Right lung (tissue), 2 donors: ENCODE measurements at regions not wholly inside any gene's neighbourhood (a gene's known extent, or its start where the extent isn't known, plus 50 kb on each side); places are given as distances from the start of the nearest gene placed in this dataset.
"Not testable (repeated sequence)": the region's sequence is repeated elsewhere in the genome, so short reads cannot be mapped to it uniquely, and the experiment has no call there.

ENCODE experiments used
- DNase-seq, 2 donors: peaks; one replicate each; pipeline ENCODE4 v3.0.0-alpha.2; 2013

DNA sequence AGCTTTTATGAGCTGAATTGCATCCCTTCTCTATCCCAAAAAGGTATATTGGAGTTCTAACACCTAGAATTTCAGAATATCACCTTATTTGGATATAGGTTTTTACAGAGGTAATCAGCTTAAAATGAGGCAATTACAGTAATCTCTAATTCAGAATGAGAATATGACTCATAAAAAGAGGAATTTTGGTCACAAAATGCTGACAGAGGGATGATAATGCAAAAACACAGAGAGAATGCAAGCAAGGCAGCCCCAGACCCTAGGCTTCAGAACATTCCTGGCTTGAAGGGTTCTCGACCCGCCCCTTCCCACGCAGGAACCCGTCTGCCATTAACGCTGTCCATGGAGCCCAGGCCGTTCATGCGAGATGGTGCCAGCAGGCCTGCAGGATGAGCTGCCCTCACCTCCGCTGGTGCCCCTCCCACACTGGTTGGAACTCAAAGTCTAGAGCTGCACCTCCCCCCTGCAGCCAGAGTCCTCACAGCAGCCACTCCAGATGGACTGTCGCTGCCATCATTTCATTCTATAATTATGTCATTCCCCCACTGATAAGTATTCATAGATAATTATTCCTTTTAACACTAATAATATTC lies 1173.4 kb upstream of the ACO1 start:
- DNase-seq: no peak

DNA sequence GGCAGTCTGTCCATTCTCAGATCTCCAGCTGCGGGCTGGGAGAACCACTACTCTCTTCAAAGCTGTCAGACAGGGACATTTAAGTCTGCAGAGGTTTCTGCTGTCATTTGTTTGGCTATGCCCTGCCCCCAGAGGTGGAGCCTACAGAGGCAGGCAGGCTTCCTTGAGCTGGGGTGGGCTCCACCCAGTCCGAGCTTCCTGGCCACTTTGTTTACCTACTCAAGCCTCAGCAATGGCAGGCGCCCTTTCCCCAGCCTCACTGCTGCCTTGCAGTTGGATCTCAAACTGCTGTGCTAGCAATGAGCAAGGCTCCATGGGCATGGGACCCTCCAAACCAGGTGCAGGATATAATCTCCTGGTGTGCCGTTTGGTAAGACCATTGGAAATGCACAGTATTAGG lies 1154.5 kb upstream of the ACO1 start:
- not testable (repeated sequence) for DNase-seq

DNA sequence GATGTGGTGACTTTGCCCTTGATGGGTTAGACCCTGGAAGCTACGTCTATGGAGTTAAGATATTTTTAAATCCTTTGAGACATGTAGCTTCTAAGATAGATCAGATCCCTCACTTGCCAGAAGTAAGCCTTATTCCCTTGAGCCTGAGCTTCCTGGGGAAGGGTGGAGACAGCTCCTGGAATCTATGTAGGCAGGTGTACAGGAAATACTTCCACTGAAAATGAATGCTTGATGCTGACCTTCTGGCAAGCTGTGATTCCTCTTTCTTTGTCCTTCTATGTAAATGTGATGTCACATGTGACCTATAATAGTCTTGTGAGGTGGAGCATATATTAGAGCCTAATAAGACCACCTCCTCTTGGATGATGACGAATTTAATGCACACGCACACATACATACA lies 1152.0 kb upstream of the ACO1 start:
- DNase-seq: no peak

DNA sequence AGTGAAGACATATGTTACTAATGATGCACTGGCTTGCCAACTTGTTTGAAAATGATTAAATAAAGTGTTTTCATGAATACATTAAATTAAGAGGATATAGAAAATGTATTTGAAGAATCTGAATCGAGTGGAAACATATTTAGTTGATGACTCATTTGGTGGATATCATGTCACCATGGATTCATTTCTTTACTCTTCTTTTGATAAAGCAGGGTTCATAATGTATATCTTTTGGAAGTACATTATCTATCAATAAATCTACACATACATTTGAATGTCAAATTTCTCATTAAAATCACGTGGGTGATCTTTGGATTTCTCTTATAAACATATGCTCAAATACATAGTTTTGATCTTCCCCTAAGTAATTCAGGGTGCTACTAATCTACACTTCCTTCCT lies 1148.1 kb upstream of the ACO1 start:
- no peak for DNase-seq

DNA sequence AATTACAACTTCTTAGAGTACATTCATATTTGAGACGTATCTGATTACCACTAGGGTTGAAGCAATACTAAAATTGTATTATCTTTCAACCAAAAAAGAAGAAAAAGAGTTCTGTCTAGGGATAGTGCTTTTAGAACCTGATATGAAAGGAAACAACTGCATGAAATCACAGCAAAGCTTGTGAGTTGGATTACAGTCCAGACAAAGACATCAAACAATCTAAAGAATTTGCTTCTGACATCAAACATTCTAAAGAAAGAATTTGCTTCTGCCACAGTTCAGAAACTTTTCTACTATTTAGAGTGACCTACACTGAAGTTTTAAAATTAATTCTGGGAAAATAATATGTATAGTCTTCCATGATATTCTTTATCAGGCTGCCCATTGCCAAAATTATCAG lies 1141.1 kb upstream of the ACO1 start:
- no peak for DNase-seq

DNA sequence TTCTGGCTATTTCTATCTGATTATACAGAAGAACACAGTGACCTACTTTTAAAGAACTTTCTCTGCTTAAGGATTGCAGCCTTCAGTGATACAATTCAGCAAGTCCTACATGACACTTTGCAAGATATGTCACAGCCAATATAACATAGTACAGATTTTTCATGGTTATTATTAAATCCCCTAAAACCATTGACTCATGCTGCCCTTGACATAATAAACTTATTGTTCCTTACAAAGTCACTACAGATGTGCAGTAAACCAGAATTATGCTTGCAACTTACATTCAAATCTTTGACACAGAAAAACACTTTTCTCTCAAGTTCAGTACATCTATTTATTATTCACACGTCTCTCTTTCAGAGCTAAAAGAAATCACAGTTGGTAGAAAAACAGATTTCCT lies 1136.3 kb upstream of the ACO1 start:
- DNase-seq: no peak

DNA sequence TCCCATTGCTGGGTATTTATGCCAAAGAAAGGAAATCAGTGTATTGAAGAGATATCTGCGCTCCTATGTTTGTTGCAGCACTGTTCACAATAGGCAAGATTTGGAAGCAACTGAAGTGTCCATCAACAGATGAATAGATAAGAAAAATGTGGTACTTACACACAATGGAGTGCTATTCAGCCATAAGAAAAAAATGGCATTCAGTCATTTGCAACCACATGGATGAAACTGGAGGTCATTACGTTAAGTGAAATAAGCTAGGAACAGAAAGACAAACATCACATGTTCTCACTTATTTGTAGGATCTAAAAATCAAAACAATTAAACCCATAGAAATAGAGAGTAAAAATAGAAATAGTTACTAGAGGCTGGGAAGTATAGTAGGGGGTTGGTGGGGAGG lies 1133.1 kb upstream of the ACO1 start:
- no peak for DNase-seq

DNA sequence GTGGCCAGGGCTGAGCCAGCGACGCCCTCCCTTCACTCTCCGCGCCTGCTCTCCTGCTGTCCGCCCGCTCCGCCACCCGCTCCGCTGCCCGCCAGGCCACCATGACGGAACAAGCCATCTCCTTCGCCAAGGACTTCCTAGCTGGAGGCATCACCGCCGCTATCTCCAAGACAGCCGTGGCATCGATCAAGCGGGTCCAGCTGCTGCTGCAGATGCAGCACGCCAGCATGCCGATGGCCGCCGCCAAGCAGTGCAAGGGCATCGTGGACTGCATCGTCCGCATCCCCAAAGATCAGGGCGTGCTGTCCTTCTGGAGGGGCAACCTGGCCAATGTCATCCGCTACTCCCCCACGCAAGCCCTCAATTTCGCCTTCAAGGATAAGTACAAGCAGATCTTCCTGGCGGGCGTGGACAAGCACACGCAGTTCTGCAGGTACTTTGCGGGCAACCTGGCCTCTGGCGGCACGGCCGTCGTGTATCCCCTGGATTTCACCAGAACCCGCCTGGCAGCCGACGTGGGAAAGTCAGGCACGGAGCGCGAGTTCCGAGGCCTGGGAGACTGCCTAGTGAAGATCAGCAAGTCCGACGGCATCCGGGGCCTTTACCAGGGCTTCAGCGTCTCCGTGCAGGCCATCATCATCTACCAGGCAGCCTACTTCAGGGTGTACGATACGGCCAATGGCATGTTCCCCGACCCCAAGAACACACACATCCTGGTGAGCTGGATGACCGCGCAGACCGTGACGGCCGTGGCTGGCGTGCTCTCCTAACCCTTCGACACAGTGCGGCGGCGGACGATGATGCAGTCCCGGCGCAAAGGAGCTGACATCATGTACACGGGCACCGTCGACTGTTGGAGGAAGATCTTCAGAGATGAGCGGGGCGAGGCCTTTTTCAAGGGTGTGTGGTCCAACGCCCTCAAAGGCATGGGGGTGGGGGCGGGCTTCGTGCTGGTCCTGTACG lies 1130.4 kb upstream of the ACO1 start:
- DNase-seq: no peak

DNA sequence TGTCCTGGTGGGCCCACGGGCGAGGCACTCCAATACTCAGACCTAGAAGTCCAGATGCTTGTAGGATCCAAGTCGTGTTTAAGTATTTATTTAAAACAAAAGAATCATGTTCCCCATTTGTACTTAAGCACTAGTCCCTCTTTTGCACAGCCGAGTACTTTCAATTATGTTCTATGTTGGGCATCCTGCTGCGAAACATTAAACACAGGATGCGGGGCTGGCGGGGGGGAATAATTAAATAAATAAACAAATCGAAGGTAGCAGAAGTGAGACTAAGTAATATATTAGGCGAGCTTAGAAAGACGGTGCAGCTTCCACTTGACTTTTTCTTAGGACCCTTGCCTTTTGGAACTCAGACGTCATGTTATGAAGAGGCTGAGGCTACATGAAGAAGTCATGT lies 1129.2 kb upstream of the ACO1 start:
- no peak for DNase-seq

DNA sequence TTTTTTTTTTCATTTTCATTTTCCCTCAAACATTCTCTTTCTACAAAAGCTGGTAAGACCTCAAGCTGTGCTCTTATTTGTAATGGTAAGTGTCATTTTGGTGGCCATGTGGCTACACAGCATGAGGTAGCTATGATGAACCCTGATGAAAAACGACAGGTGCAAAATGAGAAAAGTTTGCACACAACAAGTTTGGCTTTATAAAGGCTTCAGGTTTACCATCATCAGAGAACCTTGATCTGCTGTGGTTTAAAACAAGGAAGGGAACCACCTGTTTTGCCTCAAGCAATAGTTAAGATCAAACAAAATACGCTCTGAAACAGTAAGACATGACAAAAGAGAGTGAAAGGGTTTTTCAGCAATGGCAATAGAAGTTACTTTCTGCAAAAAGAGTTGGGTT lies 1124.6 kb upstream of the ACO1 start:
- DNase-seq: no peak

DNA sequence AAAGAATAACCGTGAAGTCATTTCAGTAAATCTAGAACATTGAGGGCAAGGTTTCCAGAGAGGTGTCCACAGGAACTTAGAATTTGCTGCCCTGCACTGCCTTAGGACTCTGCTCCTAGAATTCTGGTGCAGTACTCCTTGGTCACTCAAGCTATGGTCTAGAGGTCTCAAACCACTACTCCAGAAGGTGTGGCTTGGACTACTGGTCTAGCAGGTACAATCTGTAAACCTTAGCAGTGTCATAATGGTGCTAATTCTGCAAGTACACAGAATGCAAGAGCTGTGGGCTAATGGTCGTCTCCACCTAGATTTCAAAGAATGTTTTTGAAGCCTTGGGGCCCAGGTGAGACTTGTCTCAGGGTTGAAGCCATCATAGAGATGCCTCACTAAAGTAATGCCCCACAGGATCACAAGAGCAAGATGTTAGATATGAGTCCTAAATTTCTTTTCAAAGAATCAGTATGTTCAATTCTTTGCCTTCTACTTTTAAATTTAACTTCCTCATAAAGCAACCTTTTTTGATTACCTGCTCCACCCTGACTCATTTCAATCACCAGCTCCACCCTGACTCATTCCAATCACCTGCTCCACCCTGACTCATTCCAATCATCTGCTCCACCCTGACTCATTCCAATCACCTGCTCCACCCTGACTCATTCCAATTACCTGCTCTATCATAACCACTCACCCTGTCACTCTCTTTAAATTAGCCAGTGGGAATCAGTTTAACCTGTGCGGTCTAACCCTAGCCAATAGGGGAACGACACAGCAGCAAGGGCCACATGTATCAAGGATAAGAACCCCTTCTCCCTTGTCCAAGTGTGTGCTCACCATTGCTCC lies 1111.8 kb upstream of the ACO1 start:
- no peak for DNase-seq

DNA sequence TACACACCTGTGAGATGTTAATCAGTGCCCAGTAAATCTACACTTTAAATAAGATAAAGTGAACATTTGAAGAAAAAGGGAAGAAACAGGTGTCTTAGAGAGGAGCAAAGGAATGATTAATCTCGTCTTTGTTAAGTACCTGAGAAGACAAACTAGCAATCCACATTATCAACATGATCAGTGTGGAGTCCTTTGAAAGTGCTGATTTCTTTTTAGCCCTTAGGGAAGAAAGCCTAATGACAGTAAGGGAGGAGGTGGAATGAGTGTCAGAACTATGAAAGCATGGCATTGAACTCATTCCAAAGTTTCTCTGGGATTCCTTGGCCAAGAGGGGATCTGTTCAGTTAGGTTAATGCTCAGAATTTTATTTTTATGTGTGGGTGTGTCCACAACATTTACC lies 1109.0 kb upstream of the ACO1 start:
- no peak for DNase-seq

DNA sequence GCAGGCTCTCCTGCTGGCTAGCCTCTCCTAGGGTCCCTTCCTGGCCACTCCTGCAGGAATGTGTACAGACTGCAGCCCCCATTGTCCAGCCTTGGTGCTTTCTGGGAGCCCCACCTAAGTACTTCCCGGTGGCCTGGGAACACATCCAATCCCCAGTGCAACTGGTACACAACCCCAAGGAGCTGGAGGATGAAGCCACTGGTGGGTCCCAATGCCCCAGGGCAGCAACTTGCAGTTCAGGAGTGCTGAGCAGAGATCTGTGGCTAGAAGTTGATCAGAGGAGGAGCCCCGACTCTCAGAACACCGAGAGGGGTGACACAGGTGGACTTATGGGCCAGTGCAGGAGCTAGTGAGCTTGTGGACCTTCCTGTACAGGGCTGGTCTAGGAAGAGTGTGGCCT lies 1093.7 kb upstream of the ACO1 start:
- no peak for DNase-seq

DNA sequence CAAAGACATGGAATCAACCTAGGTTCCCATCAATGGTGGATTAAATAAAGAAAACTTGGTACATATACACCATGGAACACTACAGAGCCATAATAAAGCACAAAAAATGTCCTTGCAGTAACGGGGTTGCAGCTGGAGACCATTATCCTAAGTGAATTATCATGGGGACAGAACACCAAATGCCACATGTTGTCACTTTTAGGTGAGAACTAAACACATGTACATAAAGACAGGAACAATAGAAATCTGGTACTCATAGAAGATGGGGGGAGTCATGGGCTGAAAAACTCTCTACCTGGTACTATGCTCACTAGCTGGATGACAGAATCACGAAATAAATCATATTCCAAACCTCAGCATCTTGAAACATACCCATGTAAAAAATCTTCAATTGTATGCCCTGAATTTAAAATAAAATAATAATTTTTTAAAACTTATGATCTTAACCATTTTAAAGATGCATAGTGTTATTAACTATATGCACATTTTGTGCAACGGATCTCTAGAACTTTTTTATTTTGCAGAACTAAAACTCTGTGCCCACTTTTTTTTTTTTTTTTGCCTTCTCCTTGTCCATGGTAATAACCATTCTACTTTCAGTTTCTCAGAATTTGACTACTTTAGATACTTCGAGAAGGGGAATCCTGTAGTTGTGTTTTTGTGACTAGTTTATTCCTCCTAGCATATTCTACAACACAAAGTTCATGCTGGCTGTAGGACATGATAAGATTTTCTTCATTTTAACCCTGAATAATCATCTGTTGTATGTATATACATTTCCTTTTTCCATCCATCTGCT lies 1081.6 kb upstream of the ACO1 start:
- DNase-seq: no peak

DNA sequence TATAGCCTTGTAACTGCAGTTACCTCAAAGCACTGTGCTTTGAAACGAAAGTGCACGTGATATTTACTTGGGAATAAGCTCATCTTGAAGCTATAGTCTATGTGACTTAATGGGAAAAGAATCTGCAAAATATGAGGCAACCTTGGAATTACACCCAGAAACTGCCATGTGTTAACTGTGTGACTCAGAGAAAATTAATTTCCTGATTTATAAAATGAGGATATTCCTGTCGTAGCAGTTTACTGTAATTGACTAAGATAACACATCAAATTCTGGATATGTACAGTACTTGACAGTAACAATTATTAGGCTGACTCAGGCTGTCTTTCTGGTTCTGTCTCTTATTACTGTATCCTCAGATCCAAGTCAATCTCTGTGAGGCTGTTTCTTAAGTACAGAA lies 1079.9 kb upstream of the ACO1 start:
- no peak for DNase-seq

DNA sequence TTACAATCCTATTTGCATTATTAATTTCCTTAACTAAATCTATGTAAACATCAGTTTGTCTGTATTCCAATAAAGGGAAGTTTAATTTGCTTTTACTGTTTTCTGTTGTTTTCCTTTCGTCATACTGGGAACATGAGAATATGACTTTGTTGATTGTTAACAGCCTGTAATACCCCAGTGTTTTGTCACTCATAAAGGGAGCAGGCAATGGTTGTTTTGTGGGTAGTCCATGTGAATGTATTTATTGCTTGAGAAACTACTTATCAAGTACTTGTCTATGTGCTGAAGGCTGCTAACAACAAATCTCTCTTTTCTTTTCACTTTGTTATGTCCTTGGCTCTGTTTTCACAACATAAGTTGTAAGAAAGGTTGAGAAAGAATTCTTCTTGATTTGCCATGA lies 1070.2 kb upstream of the ACO1 start:
- DNase-seq: no peak

DNA sequence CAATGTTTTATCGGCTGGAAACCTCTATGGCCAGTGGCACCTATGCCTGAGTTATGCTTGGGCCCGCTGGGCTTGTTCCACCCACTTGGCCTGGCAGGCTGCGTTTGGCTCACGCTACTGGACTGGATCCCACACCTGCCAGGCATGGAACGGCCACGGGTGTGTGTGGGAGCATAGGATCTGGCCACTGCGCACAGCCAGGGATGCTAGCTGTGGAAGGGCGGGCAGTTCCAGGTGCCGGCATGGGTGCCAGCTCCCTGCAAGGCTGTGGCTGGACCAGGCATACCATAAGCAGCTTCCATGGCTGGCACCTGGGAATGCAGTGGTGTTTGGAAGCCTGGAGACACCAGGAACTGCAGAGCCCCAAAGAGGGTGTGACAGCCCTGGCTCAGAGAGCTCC lies 1063.9 kb upstream of the ACO1 start:
- no peak for DNase-seq

DNA sequence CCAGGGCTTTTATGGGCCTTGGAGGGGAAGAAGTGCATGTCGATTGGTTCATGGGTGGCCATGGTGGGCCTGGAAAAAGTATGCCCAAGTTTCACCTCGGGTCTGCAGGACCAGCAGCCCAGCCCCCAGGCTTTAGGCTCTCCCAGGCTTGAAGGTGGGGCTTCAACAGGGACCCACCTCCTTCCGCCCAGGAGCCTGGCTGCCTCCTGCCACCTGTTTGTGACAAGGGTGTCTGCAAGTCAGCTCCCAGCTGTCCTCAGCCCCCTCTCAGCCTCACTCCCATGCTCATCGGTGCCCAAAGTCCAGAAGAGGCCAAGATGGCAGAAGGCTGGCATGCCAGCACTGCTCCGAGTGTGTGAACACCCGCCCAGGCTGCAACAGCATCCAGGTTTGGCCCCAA lies 1063.2 kb upstream of the ACO1 start:
- no peak for DNase-seq

DNA sequence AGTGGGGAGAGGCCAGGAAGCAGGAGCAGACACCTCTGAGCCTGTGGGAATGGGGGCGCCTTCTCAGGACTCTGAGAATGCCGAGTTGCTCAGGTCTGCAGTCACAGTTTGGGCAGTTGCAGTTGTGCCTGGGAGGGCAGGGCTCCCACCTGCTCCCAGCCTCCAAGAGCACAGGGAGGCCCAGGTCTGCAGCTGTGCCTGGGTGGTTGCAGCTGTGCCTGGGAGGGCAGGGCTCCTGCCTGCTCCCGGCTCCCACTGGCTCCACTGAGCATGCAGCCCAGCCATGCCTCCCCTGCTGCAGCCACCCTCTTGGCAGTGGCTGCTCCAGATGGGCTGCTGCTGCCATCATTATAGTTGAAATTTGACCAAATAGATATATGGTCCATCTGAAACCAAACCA lies 1062.8 kb upstream of the ACO1 start:
- DNase-seq: no peak

DNA sequence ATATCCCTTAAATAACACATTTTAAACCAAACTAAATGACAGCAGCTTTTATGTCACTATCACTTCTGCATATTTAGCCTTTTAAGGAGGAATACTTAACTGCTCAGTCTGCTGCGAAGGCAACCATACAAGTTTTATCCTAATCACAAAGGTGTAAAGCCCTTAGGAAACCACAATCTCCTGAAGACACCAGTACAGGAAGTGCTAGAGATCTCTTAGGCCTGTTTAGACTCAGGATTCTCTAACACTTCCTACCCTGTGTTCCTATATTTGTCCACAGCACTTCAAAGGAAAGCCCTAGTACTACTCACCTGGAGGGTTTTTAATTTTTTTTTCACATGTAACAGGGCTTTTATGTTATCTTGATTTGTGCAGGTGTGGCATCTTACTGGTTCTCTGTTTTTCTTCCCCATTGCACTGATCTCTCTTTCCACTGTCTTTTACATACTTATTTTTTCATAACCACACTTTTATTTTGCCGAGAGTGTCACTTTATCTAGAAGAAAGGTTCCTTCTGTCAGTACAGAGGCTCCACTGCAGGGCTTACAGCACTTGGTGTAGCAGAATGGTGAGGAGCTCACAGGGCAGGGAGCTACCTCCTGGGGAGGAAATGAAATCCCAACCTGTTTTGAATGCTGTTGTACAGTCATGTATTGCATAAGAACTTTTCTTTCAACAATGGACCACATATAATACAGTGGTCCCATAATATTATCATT lies 1060.6 kb upstream of the ACO1 start:
- DNase-seq: no peak

DNA sequence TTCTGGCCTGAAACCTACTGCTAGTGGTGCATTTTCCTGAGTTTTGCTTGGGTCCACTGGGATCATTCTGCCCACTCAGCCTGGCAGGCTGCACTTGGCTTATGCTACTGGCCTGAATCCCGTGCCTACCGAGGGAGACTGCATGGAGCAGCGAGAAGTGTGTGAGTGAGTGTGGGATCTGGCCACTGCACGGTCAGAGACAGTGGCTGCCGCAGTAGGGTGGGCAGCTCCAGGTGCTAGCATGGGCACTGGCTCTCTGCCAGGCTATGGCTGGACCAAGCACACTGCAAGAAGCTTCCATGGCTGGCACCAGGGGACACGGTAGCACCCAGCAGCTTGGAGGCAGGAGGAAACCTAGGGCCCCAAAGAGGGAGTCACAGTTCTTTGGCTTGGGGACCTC lies 1058.7 kb upstream of the ACO1 start:
- DNase-seq: no peak
